HL-60 (cell line): ENCODE measurements at regions not wholly inside any gene's neighbourhood (a gene's known extent, or its start where the extent isn't known, plus 50 kb on each side); places are given as distances from the start of the nearest gene placed in this dataset.

Source experiments
- CTCF ChIP-seq: IDR thresholded peaks from one replicate; pipeline ENCODE4 v1.5.1; 2011; ENCODE audit warnings: low read length, control low read depth, inconsistent platforms; ENCODE audit not compliant: insufficient read depth
- GABPA ChIP-seq: IDR thresholded peaks from 2 replicates; pipeline ENCODE4 v1.6.1; 2012; ENCODE audit warnings: low read depth
- POLR2AphosphoS5 ChIP-seq: IDR thresholded peaks from 2 replicates; pipeline ENCODE4 v1.6.1; 2012; ENCODE audit warnings: low read depth
- REST ChIP-seq: IDR thresholded peaks from 2 replicates; pipeline ENCODE4 v1.6.1; 2012; ENCODE audit warnings: low read depth; ENCODE audit not compliant: insufficient replicate concordance
- SPI1 ChIP-seq: IDR thresholded peaks from 2 replicates; pipeline ENCODE4 v1.6.1; 2012; ENCODE audit warnings: low read depth, mild to moderate bottlenecking, borderline replicate concordance

GRCh38 chr9:7936163-7936562 lies 136.6 kb upstream of the DMAC1 start:
- TF ChIP-seq POLR2AphosphoS5 (no peak), CTCF (no peak), REST (no peak), GABPA (no peak), SPI1 (no peak)
